Neural crest cell (in vitro differentiated cells): ENCODE measurements at regions not wholly inside any gene's neighbourhood (a gene's known extent, or its start where the extent isn't known, plus 50 kb on each side); places are given as distances from the start of the nearest gene placed in this dataset.

ENCODE experiments used
- DNase-seq: peaks from one replicate; pipeline ENCODE4 v3.0.0; 2021; ENCODE audit warnings: low read depth, mixed read lengths, low spot score
- H3K27ac Mint-ChIP-seq: one replicate; pipeline ENCODE4 v1.8.0; 2021; ENCODE audit warnings: mild to moderate bottlenecking, mixed read lengths; ENCODE audit not compliant: unreplicated experiment
- H3K27me3 Mint-ChIP-seq: 2 replicates; pipeline ENCODE4 v1.8.0; 2021; ENCODE audit warnings: low read depth, mild to moderate bottlenecking, mixed read lengths
- H3K36me3 Mint-ChIP-seq: 2 replicates; pipeline ENCODE4 v1.8.0; 2021; ENCODE audit warnings: low read depth, mild to moderate bottlenecking, mixed read lengths
- H3K4me1 Mint-ChIP-seq: 2 replicates; pipeline ENCODE4 v1.8.0; 2021; ENCODE audit warnings: mixed read lengths
- H3K4me3 Mint-ChIP-seq: one replicate; pipeline ENCODE4 v1.8.0; 2021; ENCODE audit warnings: mild to moderate bottlenecking, mixed read lengths
- H3K9me3 Mint-ChIP-seq: 2 replicates; pipeline ENCODE4 v1.8.0; 2021; ENCODE audit warnings: mixed read lengths
- TF ChIP-seq, protein P1 (sequence below): fragments of 200-600 bp; sonication (generic); conservative IDR thresholded peaks from 2 replicates; pipeline ENCODE4 v1.5.0; 2021; ENCODE audit warnings: antibody characterized with exemption, mild to moderate bottlenecking

DNA sequence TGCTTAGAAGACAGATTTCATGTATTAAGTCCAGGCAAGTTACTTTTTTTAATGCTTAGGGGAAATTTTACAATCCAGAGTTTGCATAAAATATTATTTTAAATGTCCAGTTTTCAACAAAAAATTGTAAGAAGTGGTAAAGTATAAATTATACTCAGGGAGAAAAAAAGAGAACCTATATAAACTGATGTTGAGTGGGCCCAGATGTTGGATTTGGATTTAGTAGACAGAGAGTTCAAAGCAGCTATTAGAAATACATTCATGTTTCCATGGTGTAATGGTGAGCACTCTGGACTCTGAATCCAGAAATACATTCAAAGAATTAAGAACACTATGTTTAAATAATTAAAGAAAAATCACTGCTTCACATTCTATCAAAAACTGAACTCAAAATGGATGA is 349.9 kb upstream of the ZNF507 start:
- Mint-ChIP-seq H3K4me1 (no peaks in the 10 kb centered on the region), H3K27me3 (no peaks in the 10 kb centered on the region), H3K36me3 (peaks cover 3% of the 10 kb centered on the region), H3K4me3 (no peak overlapping the region), H3K9me3 (no peaks in the 10 kb centered on the region), H3K27ac (no peak overlapping the region)
- TF ChIP-seq, protein P1, sequence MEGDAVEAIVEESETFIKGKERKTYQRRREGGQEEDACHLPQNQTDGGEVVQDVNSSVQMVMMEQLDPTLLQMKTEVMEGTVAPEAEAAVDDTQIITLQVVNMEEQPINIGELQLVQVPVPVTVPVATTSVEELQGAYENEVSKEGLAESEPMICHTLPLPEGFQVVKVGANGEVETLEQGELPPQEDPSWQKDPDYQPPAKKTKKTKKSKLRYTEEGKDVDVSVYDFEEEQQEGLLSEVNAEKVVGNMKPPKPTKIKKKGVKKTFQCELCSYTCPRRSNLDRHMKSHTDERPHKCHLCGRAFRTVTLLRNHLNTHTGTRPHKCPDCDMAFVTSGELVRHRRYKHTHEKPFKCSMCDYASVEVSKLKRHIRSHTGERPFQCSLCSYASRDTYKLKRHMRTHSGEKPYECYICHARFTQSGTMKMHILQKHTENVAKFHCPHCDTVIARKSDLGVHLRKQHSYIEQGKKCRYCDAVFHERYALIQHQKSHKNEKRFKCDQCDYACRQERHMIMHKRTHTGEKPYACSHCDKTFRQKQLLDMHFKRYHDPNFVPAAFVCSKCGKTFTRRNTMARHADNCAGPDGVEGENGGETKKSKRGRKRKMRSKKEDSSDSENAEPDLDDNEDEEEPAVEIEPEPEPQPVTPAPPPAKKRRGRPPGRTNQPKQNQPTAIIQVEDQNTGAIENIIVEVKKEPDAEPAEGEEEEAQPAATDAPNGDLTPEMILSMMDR: no peak
- no peak for DNase-seq

DNA sequence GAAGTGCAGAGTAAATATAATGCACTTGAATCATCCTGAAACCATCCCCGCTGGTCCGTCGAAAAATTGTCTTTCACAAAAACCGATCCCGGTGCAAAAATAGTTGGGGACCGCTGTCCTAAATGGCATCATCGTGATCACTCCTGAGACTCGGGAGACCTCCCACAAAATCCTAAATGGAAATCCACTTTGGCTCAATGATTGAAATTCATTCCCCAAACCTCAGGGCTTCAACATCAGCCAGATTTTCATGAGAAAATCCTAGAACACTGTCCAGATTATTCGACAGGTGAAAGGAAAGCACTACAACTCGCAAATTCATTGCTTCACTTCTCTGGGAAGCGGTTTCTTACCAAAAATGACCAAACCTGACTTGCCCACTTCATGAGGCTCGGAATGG is 335.3 kb upstream of the ZNF507 start:
- no peak overlapping the region for H3K27ac Mint-ChIP-seq
- H3K36me3 Mint-ChIP-seq: no peaks in the 10 kb centered on the region
- TF ChIP-seq, protein P1: no peak
- no peaks in the 10 kb centered on the region for H3K9me3 Mint-ChIP-seq
- H3K4me1 Mint-ChIP-seq: no peaks in the 10 kb centered on the region
- H3K27me3 Mint-ChIP-seq: no peaks in the 10 kb centered on the region
- DNase-seq: no peak
- H3K4me3 Mint-ChIP-seq: no peak overlapping the region

DNA sequence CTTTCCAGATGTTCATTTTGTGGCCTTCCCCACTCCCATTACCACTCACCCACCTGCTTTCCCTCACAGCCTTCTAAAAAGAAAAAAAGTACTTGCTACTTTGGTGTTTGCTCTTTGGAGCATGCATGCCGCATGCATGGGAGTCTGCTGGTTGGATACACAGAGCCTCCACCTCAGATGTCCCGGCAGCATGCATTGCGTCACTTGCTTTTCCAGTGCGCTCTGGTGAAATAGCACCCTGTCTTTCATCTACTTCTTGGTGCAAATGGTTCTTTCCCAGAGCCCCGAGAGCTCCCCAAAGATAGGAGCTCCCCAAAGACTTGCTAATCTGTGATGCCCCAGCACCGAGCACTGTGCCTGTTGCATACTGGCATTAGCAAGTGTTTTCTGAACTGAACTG is 333.2 kb upstream of the ZNF507 start:
- Mint-ChIP-seq H3K27ac (no peak overlapping the region), H3K27me3 (no peaks in the 10 kb centered on the region), H3K9me3 (no peaks in the 10 kb centered on the region), H3K4me1 (no peaks in the 10 kb centered on the region), H3K36me3 (no peaks in the 10 kb centered on the region), H3K4me3 (no peak overlapping the region)
- no peak for DNase-seq
- TF ChIP-seq, protein P1: no peak

DNA sequence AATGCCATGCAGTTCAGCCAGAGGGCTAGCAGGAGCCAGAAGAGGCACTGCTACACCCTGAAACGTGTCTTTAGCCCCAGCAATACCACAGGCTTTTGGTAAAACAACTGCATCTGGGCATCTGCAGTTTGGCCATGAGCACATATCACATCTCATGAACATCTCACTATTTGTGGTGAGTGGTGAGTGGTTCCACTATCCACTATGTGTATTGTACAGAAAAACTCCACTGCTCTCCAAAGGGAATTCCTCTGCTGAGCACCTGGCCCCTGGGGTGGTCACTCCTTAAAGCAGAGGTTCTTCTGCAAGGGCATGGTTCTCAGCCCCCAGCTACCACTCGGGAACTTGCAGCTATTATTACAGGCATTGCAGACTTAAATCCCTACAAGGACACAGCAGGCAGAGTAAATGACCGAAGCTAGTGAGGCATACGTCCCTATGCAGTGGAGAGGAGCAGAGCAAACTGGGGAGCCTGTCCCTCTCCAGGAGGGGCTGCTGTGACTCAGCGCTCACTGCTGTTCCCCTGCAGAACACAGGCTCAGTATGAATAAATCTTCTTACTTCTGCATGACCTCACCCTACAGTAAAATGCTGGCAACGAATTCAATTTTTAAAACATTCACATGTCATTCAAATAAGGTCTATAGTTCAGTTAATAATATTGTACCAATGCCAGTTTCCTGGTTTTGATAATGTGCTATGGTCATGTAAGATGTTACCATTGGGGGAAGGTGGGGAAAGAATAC is 332.4 kb upstream of the ZNF507 start:
- no peak for DNase-seq

DNA sequence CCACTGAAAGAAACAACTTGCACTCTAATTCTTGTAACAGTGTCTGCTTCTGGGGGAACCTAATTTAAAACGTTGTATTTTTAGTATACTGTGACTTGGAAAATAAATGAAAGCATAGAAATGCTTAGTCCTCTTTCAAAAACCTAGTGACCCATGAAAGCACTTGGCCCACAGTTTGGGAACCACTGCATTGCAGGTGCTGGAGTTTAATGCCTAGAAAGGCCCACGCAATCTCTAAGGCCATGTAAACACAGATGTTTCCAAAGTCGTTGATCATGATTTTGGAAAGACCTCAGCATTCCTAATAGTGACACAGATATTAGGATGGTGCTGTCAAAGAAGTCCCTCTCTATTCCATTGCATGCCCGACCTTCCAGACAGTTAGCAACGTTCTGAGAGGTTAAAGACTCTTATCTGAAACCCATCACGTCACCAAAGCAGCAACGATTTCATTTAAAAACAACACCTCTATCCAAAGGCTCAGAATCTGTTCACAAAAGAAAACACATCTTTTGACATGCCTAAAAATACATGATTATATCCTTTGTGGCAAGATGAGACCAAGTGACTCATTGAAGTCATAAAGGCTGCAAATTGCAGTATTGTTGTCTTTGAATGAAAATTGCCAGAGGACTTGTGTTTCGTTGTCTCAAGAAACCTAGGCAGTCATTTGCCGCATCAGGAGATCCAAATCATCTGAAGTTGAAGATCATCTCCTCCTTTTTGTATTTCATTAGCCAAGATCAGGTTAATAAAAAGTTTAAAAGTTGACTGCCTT is 328.0 kb upstream of the ZNF507 start:
- DNase-seq: no peak
- peaks cover 2% of the 10 kb centered on the region for H3K9me3 Mint-ChIP-seq
- no peaks in the 10 kb centered on the region for H3K27me3 Mint-ChIP-seq
- H3K27ac Mint-ChIP-seq: no peak overlapping the region
- no peaks in the 10 kb centered on the region for H3K4me1 Mint-ChIP-seq
- TF ChIP-seq, protein P1: no peak
- H3K4me3 Mint-ChIP-seq: no peak overlapping the region
- H3K36me3 Mint-ChIP-seq: no peaks in the 10 kb centered on the region

More for the DNA sequence above, 332.4 kb upstream of the ZNF507 start:
- Mint-ChIP-seq H3K4me3 (no peak overlapping the region), H3K36me3 (no peaks in the 10 kb centered on the region), H3K27ac (no peak overlapping the region), H3K27me3 (no peaks in the 10 kb centered on the region), H3K4me1 (no peaks in the 10 kb centered on the region), H3K9me3 (no peaks in the 10 kb centered on the region)
- TF ChIP-seq, protein P1: no peak
